Activated CD4-positive, CD25-positive, alpha-beta regulatory T cell treated with anti-CD3 and anti-CD28 coated beads, Interleukin-2, amount 50 U/mL, for 24 hours (primary cell): ENCODE measurements at regions not wholly inside any gene's neighbourhood (a gene's known extent, or its start where the extent isn't known, plus 50 kb on each side); places are given as distances from the start of the nearest gene placed in this dataset.
"Not testable (repeated sequence)": the region's sequence is repeated elsewhere in the genome, so short reads cannot be mapped to it uniquely, and the experiment has no call there.

ENCODE experiments used
- ATAC-seq, 2 donors: fragments of 150-1000 bp; cut with Tn5 transposase; one replicate each; pipeline ENCODE4 v1.10.0; 2021; ENCODE audit warnings: mild to moderate bottlenecking in 1 of 2, moderate library complexity in 1 of 2

- ATAC-seq, result no peak
Measured at GRCh38 chr12:67852701-67853100, 136.5 kb upstream of the IFNG-AS1 start.

- ATAC-seq, result no peak
Measured at GRCh38 chr12:67853204-67853603, 136.0 kb upstream of the IFNG-AS1 start.

GRCh38 chr12:67854351-67854750 lies 134.9 kb upstream of the IFNG-AS1 start:
- ATAC-seq, result no peak

- ATAC-seq, result no peak
Measured at GRCh38 chr12:67855103-67855502, 134.1 kb upstream of the IFNG-AS1 start.

GRCh38 chr12:67871231-67871630 lies 118.0 kb upstream of the IFNG-AS1 start:
- no peak for ATAC-seq

DNA sequence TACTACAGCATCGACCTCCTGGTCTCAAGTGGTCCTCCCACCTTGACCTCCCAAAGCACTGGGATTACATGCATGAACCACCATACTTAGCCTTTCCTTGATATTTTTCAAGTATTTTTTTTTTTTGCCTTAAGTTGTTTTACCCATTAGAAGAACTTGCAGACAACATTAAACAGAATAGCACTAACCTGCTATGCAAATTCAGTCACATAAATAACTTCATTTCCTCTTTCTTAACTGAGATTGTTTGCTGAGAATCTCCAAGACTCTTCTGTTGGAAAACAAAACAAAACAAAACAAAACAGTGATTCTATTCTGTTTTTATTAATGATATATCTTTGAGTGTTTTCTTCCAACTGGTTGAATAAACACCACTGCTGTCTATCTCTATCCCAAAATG lies 115.9 kb upstream of the IFNG-AS1 start:
- no peak for ATAC-seq

- no peak for ATAC-seq
Measured at GRCh38 chr12:67876305-67876915, 112.8 kb upstream of the IFNG-AS1 start.

DNA sequence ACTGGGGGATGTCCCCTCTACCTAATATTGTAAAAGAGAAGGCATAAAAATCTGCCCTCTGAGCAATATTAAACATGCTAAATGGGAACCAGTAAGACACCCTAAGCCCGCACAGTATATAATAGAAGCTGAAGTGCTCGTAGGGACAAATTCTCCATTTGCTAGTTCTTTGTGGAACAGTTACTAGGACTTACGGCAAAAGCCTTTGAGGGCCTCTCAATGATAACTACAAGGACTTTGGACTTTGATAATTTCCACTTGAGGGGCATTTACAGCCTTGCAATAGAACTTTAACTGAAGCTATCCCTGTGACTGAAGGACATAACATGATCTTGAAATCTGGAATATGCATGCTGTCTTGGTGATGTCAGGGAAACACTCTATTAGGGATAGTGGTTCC lies 111.5 kb upstream of the IFNG-AS1 start:
- ATAC-seq, result no peak

DNA sequence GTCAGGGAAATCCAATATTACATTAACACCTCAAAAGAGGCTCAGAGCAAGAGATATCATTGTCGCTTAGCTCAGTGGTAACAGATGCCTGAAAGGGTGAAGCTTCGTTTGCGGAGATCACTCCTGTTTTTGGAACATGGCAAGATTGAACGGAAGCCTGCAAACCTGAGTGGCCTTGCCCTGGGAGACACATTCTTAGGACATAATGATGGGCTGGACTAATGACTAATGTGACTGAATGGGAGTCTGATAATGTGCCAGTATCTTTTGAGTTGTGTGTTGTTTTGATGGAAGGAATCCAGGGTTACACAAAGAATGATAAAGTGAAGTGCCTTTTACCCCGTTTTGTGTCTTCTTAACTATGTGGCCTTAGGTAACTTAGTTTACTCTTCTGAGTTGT lies 109.3 kb upstream of the IFNG-AS1 start:
- ATAC-seq, result no peak

DNA sequence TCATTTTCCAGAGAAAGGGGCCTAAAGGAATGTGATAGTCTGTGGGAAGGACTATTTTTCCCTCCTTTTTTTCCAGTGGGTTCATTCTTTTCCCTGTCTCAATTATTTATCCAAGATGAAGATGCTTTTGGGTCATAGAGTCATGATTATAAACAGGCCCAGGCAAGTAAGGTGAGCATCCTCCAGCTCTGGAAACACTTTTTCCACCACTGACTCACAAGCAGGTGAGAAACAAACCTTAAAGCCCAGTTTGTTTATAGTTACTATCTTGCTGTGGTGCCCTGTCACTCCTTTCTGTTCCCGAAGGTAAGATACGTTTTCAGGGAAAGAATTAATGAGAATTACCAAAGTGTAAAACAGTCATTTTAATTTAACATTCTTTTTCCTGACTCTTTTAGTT lies 107.7 kb upstream of the IFNG-AS1 start:
- ATAC-seq, result no peak

DNA sequence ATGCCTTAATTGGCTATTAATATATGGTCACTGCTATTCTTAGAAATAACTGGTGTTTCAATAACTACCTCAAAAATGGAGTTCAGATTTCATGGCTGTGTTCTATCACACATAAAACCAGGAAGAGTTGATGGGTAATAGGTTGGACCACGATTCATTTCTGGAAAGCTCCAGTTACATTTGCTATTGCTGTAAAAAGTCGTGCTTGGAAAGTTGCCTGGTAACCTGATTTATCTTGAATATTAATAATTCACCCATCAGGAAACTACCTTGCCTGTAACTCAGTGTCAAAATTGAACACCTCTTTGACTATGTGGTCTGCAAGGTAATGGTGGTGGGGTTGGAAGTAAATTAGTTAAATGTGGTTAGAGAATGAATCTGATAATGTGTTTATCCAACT lies 104.7 kb upstream of the IFNG-AS1 start:
- no peak for ATAC-seq

GRCh38 chr12:67885375-67886169 lies 103.7 kb upstream of the IFNG-AS1 start:
- ATAC-seq, result no peak

DNA sequence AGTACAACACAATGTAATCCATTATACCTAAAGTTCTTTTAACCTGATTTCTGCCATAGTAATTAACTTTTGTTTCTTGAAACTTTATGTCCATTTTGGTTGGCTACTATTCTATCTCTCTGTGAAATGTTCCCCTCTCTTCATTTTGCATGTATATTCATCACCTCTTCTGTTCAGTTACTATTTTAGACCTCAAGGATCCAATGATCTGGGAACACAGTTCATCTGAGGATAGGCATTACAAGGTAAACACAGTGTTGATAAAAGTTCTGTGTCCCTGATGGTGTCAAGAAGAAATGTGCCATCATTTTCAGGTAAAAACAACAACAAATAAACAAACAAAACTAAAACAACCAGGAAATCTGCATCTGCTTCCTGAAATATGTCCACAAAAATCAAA lies 102.2 kb upstream of the IFNG-AS1 start:
- no peak for ATAC-seq

DNA sequence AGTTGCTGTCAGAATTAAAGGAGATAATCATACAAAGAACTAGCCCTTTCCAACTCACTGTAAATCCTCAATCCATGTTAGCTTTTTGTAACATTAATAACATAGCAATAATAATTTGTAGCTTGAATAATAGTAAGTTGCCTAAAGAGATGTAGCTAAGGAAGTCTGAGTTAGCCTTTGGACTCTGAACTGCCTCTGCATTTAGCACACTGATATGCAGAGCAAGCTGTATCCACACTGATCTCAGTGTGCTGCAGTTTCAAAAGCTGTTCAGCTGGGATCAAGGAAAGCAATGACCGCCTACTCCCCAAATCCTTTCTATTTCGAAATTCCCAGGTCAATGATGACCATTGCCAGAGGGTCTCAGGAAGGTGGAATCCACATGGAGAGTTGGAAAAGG lies 99.3 kb upstream of the IFNG-AS1 start:
- no peak for ATAC-seq

GRCh38 chr12:67890726-67891258 lies 98.5 kb upstream of the IFNG-AS1 start:
- no peak for ATAC-seq

GRCh38 chr12:67891596-67891995 lies 97.7 kb upstream of the IFNG-AS1 start:
- ATAC-seq, result no peak

- no peak for ATAC-seq
Measured at GRCh38 chr12:67892259-67893021, 96.8 kb upstream of the IFNG-AS1 start.

DNA sequence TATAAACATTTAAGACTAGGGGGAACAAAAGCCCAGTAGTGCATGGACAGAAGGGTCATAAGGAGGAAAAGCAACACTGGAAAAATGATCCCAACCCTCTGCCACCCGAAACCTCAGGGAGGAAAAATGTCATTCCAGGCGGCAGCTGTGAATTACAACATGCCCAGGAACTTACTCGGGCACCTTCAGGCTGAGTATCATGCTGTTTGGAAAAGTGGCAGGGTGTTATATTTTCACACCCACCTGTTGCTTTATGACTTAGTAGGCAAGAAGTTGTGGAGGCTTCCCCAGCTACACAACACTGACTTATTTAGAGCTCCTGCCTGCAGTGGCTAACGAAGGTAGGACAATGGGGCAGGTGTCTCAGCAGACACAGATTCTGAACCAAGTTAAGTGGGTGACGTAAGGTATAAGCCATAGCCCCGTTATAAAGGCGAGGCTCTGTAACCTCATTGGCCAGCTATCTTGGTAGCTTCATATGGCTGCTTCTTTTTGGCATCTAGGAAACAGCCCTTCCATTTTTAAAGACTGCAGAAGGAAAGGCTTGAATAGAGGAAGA lies 96.1 kb upstream of the IFNG-AS1 start:
- no peak for ATAC-seq

- not testable (repeated sequence) for ATAC-seq
Measured at GRCh38 chr12:67900418-67900817, 88.8 kb upstream of the IFNG-AS1 start.

DNA sequence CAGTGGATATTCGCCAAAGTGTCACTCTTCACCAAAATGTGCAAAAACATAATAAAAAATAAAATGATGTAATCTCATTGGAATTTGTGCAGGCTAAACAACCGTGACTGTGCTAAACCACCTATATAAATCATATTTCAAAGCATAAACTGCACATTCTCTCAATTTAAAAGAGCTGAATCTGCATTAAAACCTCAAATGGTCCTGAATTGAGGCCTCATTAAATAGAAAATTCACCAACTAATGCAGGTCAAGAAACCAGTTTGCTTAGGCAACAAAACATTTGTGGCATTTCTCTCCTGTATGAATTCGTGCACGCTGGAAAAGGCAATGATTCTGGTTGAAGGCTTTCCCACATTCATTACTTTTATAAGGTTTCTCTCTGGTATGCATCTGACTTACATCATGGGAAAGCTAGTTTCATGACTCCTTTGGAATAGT lies 80.1 kb upstream of the IFNG-AS1 start:
- ATAC-seq, result no peak

DNA sequence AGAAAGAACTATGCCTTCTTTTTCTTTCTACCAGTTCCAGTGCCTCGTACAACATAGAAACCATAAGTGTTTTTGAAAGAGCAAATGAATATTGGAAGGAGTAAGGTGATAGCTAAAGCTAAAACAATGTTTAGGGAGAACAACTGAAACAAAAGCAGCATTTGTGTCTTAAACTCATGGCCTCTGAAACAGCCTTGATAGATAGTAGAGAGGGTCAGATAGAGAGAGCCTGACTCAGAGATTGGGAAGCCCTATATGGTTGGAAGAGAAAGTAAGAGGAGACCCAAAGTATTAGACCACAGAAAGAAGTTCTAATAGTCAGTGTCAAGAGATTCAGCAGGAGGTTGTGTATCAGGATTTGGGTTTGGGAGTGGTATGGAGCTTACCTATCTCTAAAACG lies 79.6 kb upstream of the IFNG-AS1 start:
- no peak for ATAC-seq

- ATAC-seq, result no peak
Measured at GRCh38 chr12:67910360-67911274, 78.6 kb upstream of the IFNG-AS1 start.
